ENCODE measurements at regions not wholly inside any gene's neighbourhood (a gene's known extent, or its start where the extent isn't known, plus 50 kb on each side); places are given as distances from the start of the nearest gene placed in this dataset.
"Not testable (repeated sequence)": the region's sequence is repeated elsewhere in the genome, so short reads cannot be mapped to it uniquely, and the experiment has no call there.

- FAIRE-seq = not testable (repeated sequence)
These were observed 60.2 kb upstream of the PLGLB2 start for GRCh38 chr2:87687550-87688270.

GRCh38 chr2:87691899-87692592, 55.8 kb upstream of the PLGLB2 start:
- not testable (repeated sequence) for FAIRE-seq

GRCh38 chr2:87692914-87693313, 55.0 kb upstream of the PLGLB2 start:
- not testable (repeated sequence) for FAIRE-seq

GRCh38 chr2:87693882-87694281, 54.0 kb upstream of the PLGLB2 start:
- not testable (repeated sequence) for FAIRE-seq

- FAIRE-seq = peak; percentile 12
These were observed 52.1 kb upstream of the PLGLB2 start for GRCh38 chr2:87695596-87696323.
